ENCODE measurements at regions not wholly inside any gene's neighbourhood (a gene's known extent, or its start where the extent isn't known, plus 50 kb on each side); places are given as distances from the start of the nearest gene placed in this dataset.
A peak's percentile ranks its signal among the peaks of the same experiment; 100 is the strongest.
"Not testable (repeated sequence)": the region's sequence is repeated elsewhere in the genome, so short reads cannot be mapped to it uniquely, and the experiment has no call there.

DNA sequence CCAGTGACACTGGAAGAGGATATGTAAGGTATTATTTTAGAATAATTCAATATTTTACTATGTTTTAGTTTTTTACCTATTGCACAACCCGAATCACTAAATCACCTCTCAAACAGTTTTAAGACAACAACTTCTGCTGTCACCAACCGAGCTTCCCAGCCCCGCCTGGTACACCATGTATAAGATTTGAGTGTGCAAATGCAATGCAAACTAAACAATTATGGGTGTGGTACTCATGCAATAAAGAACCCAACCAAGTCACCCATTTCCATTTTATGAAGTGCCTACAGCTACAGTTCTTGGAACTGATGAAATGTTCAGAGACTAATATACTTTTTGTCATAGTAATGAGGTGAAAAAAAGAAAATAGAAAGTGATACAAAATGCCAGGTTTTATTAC is 256.2 kb downstream of the TAFA4 start:
- no peak for DNase-seq
- 91 to 95% methylated on average over 3 of the region's 3 CpGs for WGBS, 2 donors

DNA sequence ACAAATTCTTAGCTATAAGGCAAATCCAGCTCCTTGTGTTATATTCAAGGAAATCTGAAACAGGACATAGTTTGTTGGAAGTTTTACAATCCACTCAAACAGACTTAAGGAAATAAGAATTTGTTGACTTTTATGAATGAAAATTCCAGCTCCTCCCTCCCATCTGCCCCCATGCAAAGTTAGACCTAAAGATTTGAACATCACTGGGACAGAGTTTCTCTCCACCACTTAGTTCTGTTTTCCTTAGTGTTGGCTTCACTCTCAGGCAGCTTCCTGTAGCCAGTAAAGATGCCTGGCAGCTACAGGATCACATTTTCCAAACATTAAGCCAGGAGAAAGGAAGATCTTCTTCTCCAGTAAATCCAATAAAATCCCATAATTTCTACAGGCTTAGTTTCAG is 265.0 kb downstream of the TAFA4 start:
- H3K36me3 ChIP-seq (ENCODE audit: control insufficient read depth in 1 of 2, insufficient read depth in 2 of 2, low read length in 1 of 2), result no peaks in the 10 kb centered on the region
- DNase-seq (no peak), ATAC-seq (ENCODE audit: low FRiP score) (no peak)
- no peaks in the 10 kb centered on the region for H3K9me3 ChIP-seq (ENCODE audit: control insufficient read depth, low read length)
- H3K4me3 ChIP-seq (ENCODE audit: low read length in 2 of 2), result no peak overlapping the region
- intact Hi-C loops (cut with DNase I), result loop anchor here in 1 of 2 donors (10.0 kb wide), 1 partner anchor 47 kb away; no protein-coding TSS in a partner anchor
- no peaks in the 10 kb centered on the region for H3K27me3 ChIP-seq (ENCODE audit: control insufficient read depth in 1 of 2, insufficient read depth in 2 of 2, low read length in 1 of 2)
- H3K4me1 ChIP-seq (ENCODE audit: control insufficient read depth in 1 of 2, insufficient read depth in 2 of 2, low read length in 2 of 2), result peaks cover 4% of the 10 kb centered on the region in 2 donors
- peak overlapping the region in 1 of 2 donors; percentile 44 for H3K27ac ChIP-seq (ENCODE audit: low read depth in 1 of 2, low read length in 2 of 2)

More for the DNA sequence above, 256.2 kb downstream of the TAFA4 start:
- no peaks in the 10 kb centered on the region for H3K36me3 ChIP-seq (ENCODE audit: control insufficient read depth in 1 of 2, insufficient read depth in 2 of 2, low read length in 1 of 2)
- H3K27me3 ChIP-seq (ENCODE audit: control insufficient read depth in 1 of 2, insufficient read depth in 2 of 2, low read length in 1 of 2), result no peaks in the 10 kb centered on the region
- H3K27ac ChIP-seq (ENCODE audit: low read depth in 1 of 2, low read length in 2 of 2), result no peak overlapping the region
- intact Hi-C loops (cut with DNase I), result no loop called here
- no peaks in the 10 kb centered on the region for H3K9me3 ChIP-seq (ENCODE audit: control insufficient read depth, low read length)
- H3K4me3 ChIP-seq (ENCODE audit: low read length in 2 of 2), result no peak overlapping the region
- ATAC-seq (ENCODE audit: low FRiP score), result no peak
- H3K4me1 ChIP-seq (ENCODE audit: control insufficient read depth in 1 of 2, insufficient read depth in 2 of 2, low read length in 2 of 2), result no peaks in the 10 kb centered on the region

DNA sequence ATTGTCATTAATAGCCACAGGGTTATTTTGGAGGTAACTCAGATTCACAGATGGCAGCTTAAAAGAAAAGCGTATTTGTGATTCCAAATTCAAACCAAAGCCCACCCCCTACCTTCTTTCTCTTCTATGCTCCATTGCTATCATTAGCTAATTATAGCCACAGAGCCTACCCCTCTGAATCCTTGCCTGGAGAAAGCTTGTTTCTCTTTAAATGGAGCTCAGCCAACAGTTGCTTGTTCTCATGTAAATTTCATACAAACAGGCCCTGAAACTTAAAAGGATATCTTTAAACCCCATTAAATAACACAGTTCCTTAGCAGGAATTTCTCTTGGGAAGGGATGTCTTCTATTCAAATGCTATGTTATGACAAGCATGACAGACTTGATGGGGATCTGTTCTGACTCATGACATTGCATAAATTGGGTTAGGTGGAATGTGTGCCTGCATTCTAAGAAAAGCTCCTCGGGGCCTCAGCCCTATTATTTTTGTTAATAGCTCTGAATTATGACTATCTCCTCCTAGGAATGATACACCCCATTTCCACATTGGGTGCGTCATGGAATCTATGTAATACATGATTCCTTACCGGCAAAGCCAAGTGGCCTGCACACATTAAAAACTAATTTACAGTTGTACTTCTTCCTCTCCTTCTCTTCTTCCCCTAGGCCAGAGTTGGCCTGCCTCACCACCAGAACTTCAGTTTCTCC is 265.8 kb downstream of the TAFA4 start:
- ATAC-seq (ENCODE audit: low FRiP score), result no peak
- H3K27ac ChIP-seq (ENCODE audit: low read depth in 1 of 2, low read length in 2 of 2), result peak overlapping the region in 1 of 2 donors; percentile 12
- H3K4me1 ChIP-seq (ENCODE audit: control insufficient read depth in 1 of 2, insufficient read depth in 2 of 2, low read length in 2 of 2), result peaks cover 4 to 7% of the 10 kb centered on the region in 2 donors
- intact Hi-C loops (cut with DNase I), result loop anchor here in 1 of 2 donors (10.0 kb wide), 1 partner anchor 48 kb away; no protein-coding TSS in a partner anchor
- H3K27me3 ChIP-seq (ENCODE audit: control insufficient read depth in 1 of 2, insufficient read depth in 2 of 2, low read length in 1 of 2), result no peaks in the 10 kb centered on the region
- no peak for DNase-seq
- H3K9me3 ChIP-seq (ENCODE audit: control insufficient read depth, low read length), result no peaks in the 10 kb centered on the region
- no peaks in the 10 kb centered on the region for H3K36me3 ChIP-seq (ENCODE audit: control insufficient read depth in 1 of 2, insufficient read depth in 2 of 2, low read length in 1 of 2)
- H3K4me3 ChIP-seq (ENCODE audit: low read length in 2 of 2), result no peak overlapping the region
- WGBS, 2 donors, result 35 to 39% methylated on average over 4 of the region's 4 CpGs

DNA sequence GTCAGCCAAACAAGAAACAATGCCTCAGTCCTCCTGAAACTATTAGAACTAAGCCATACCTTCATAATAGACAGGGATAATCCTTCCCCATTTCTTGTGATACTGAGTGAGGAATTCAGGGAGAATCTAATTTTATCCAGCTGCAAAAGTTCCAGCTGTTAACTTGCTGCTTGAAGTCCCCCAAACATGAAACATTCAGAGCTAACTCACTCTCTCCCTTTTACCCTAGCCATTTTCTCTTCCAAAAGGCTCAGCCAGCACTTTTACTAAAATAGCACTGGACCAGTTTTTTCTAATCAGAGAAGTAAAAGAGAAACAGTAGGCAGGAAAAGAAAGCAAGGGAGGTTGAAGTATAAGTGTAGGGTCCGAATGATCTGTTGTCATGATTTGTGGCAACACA is 268.1 kb downstream of the TAFA4 start:
- 3 to 8% methylated on average over 1 of the region's 1 CpG for whole genome bisulfite sequencing, 2 donors

DNA sequence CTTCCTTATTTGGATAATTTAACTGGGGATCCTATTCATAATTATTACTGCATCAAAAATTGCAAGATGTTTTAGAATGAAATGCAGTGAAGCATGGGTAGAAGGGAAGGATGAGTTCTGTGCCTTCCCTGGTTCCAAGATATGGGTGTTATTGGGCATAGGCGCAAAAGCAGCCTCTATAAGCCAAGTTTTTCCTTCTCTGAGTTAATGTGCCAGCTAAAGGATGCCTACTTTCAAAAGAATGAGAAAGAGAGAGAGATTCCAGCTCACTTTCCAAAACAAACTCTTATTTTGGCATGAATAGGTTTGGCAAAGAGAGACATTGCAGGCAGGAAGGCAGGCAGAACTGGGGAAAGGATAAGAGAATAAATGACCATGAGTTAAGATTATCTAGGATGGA is 270.2 kb downstream of the TAFA4 start:
- DNase-seq (no peak), ATAC-seq (ENCODE audit: low FRiP score) (no peak)
- Histone ChIP-seq H3K36me3 (ENCODE audit: control insufficient read depth in 1 of 2, insufficient read depth in 2 of 2, low read length in 1 of 2) (no peaks in the 10 kb centered on the region), H3K9me3 (ENCODE audit: control insufficient read depth, low read length) (no peaks in the 10 kb centered on the region), H3K27me3 (ENCODE audit: control insufficient read depth in 1 of 2, insufficient read depth in 2 of 2, low read length in 1 of 2) (no peaks in the 10 kb centered on the region), H3K4me1 (ENCODE audit: control insufficient read depth in 1 of 2, insufficient read depth in 2 of 2, low read length in 2 of 2) (peaks cover 4 to 9% of the 10 kb centered on the region in 2 donors), H3K4me3 (ENCODE audit: low read length in 2 of 2) (no peak overlapping the region), H3K27ac (ENCODE audit: low read depth in 1 of 2, low read length in 2 of 2) (no peak overlapping the region)
- intact Hi-C loops (cut with DNase I), result loop anchor here in 1 of 2 donors (10.0 kb wide), 1 partner anchor 53 kb away; no protein-coding TSS in a partner anchor
- 4 to 7% methylated on average over 1 of the region's 1 CpG for WGBS, 2 donors

More for the DNA sequence above, 268.1 kb downstream of the TAFA4 start:
- H3K4me3 ChIP-seq (ENCODE audit: low read length in 2 of 2), result no peak overlapping the region
- intact Hi-C loops (cut with DNase I), result loop anchor here in 1 of 2 donors (10.0 kb wide), 1 partner anchor 51 kb away; no protein-coding TSS in a partner anchor
- H3K36me3 ChIP-seq (ENCODE audit: control insufficient read depth in 1 of 2, insufficient read depth in 2 of 2, low read length in 1 of 2), result no peaks in the 10 kb centered on the region
- no peak for DNase-seq
- ATAC-seq (ENCODE audit: low FRiP score), result no peak
- no peaks in the 10 kb centered on the region for H3K27me3 ChIP-seq (ENCODE audit: control insufficient read depth in 1 of 2, insufficient read depth in 2 of 2, low read length in 1 of 2)
- H3K9me3 ChIP-seq (ENCODE audit: control insufficient read depth, low read length), result no peaks in the 10 kb centered on the region
- H3K27ac ChIP-seq (ENCODE audit: low read depth in 1 of 2, low read length in 2 of 2), result peak overlapping the region; percentile 43 to 81
- H3K4me1 ChIP-seq (ENCODE audit: control insufficient read depth in 1 of 2, insufficient read depth in 2 of 2, low read length in 2 of 2), result peaks cover 4 to 9% of the 10 kb centered on the region in 2 donors

DNA sequence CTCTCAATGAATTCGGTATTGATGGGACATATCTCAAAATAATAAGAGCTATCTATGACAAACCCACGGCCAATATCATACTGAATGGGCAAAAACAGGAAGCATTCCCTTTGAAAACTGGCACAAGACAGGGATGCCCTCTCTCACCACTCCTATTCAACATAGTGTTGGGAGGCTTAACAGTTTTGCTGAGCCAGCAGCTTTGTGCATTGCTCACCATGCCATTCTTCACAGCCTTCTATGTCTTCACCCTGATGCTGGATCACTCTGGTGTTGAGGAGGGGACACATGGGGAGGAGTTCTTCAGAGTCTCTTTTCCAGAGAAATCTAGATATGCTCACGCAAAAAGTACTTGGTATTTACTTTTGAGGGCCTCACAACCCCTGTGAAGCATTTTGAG is 281.7 kb downstream of the TAFA4 start:
- H3K4me3 ChIP-seq (ENCODE audit: low read length in 2 of 2); intact Hi-C loops (cut with DNase I); ATAC-seq (ENCODE audit: low FRiP score); H3K9me3 ChIP-seq (ENCODE audit: control insufficient read depth, low read length); H3K27ac ChIP-seq (ENCODE audit: low read depth in 1 of 2, low read length in 2 of 2); H3K27me3 ChIP-seq (ENCODE audit: control insufficient read depth in 1 of 2, insufficient read depth in 2 of 2, low read length in 1 of 2); H3K36me3 ChIP-seq (ENCODE audit: control insufficient read depth in 1 of 2, insufficient read depth in 2 of 2, low read length in 1 of 2); DNase-seq; H3K4me1 ChIP-seq (ENCODE audit: control insufficient read depth in 1 of 2, insufficient read depth in 2 of 2, low read length in 2 of 2): not testable (repeated sequence)
- 94% methylated on average over 3 of the region's 3 CpGs for WGBS, 2 donors

DNA sequence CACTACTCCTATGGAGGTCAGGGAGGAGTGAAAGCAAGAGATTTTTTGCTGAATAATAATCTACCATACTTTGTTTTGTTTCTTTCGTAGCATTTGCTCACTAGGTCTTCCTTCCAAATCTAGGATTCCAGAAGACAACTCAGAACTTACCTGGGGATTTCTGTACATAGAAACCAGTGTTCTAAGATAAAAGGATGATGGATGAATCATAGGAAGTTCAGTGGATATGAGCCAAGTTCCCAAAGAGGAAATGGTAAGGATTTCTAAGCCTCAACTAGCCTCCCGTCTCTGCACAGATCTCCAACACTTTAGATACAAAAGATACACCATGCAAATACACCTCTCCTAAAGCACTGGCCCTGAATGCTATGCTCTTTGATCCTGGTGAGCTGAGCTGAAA is 283.9 kb downstream of the TAFA4 start:
- no peaks in the 10 kb centered on the region for H3K27me3 ChIP-seq (ENCODE audit: control insufficient read depth in 1 of 2, insufficient read depth in 2 of 2, low read length in 1 of 2)
- H3K9me3 ChIP-seq (ENCODE audit: control insufficient read depth, low read length), result no peaks in the 10 kb centered on the region
- H3K4me3 ChIP-seq (ENCODE audit: low read length in 2 of 2), result no peak overlapping the region
- 95 to 96% methylated on average over 2 of the region's 2 CpGs for WGBS, 2 donors
- ATAC-seq (ENCODE audit: low FRiP score) (no peak), DNase-seq (no peak)
- H3K36me3 ChIP-seq (ENCODE audit: control insufficient read depth in 1 of 2, insufficient read depth in 2 of 2, low read length in 1 of 2), result no peaks in the 10 kb centered on the region
- H3K27ac ChIP-seq (ENCODE audit: low read depth in 1 of 2, low read length in 2 of 2), result no peak overlapping the region
- intact Hi-C loops (cut with DNase I), result no loop called here
- no peaks in the 10 kb centered on the region for H3K4me1 ChIP-seq (ENCODE audit: control insufficient read depth in 1 of 2, insufficient read depth in 2 of 2, low read length in 2 of 2)

DNA sequence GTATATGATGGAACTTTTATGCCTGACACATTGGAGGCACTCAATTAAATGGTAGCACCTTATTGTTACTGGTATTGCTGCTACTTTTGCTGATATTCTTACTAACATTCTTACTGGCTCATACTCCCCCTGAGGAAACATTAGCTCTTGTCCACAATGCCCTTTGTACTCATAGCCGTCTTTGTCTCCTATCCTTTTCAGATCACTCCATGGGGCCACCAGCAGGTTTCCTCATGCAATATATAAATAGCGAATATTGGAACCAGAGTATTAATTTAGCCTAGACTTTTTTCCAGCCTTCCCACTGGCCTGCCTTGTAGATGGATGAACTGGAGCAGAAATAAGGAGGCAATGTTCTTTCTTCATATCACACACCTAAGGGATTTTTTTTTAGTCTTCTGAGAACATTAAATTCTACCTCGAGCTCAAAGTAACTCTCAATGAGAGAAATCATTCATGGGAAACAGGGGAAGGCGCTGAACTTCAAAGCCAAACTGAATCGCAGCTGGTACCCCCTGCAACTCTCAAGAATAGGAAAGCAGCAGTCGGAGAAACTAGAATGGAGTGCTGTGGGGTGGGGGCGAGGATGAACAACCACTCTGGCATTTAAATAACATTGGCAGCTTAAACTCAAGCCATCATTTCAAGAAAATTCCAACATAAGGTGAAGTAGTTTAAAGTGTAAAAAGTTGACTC is 300.3 kb downstream of the TAFA4 start:
- no peaks in the 10 kb centered on the region for H3K27me3 ChIP-seq (ENCODE audit: control insufficient read depth in 1 of 2, insufficient read depth in 2 of 2, low read length in 1 of 2)
- ATAC-seq (ENCODE audit: low FRiP score) (no peak), DNase-seq (no peak)
- H3K9me3 ChIP-seq (ENCODE audit: control insufficient read depth, low read length), result peaks cover 2% of the 10 kb centered on the region
- intact Hi-C loops (cut with DNase I), result no loop called here
- no peak overlapping the region for H3K27ac ChIP-seq (ENCODE audit: low read depth in 1 of 2, low read length in 2 of 2)
- H3K36me3 ChIP-seq (ENCODE audit: control insufficient read depth in 1 of 2, insufficient read depth in 2 of 2, low read length in 1 of 2), result no peaks in the 10 kb centered on the region
- H3K4me1 ChIP-seq (ENCODE audit: control insufficient read depth in 1 of 2, insufficient read depth in 2 of 2, low read length in 2 of 2), result no peaks in the 10 kb centered on the region
- WGBS, 2 donors, result 61 to 65% methylated on average over 7 of the region's 7 CpGs
- H3K4me3 ChIP-seq (ENCODE audit: low read length in 2 of 2), result no peak overlapping the region

DNA sequence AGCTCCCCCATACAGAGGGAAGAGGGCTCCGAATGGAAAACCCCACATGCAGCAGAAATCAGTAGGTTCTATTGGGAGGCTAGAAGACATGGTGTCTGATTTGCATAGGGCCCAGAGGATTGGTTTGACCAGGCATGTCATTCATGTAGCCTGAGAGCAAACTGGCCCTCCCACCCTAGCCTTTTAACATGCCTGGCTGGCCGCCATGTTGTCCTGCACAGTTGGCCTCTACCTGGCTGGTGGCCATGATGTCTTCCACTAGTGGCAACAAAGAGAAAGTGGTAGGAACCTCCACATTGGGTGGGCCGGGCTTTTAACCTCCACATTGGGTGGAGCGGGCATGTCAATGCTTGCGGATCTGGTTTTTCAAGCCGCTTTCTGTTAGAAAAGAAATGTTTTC is 312.1 kb downstream of the TAFA4 start:
- H3K27me3 ChIP-seq (ENCODE audit: control insufficient read depth in 1 of 2, insufficient read depth in 2 of 2, low read length in 1 of 2), result no peaks in the 10 kb centered on the region
- H3K36me3 ChIP-seq (ENCODE audit: control insufficient read depth in 1 of 2, insufficient read depth in 2 of 2, low read length in 1 of 2), result no peaks in the 10 kb centered on the region
- intact Hi-C loops (cut with DNase I), result no loop called here
- 93 to 97% methylated on average over 6 of the region's 6 CpGs for WGBS, 2 donors
- H3K9me3 ChIP-seq (ENCODE audit: control insufficient read depth, low read length), result no peaks in the 10 kb centered on the region
- H3K4me1 ChIP-seq (ENCODE audit: control insufficient read depth in 1 of 2, insufficient read depth in 2 of 2, low read length in 2 of 2), result no peaks in the 10 kb centered on the region
- no peak overlapping the region for H3K27ac ChIP-seq (ENCODE audit: low read depth in 1 of 2, low read length in 2 of 2)
- no peak overlapping the region for H3K4me3 ChIP-seq (ENCODE audit: low read length in 2 of 2)
- DNase-seq (no peak), ATAC-seq (ENCODE audit: low FRiP score) (no peak)

Data from aorta (tissue), 5 donors.